HG03108 (cell line): ENCODE measurements at regions not wholly inside any gene's neighbourhood (a gene's known extent, or its start where the extent isn't known, plus 50 kb on each side); places are given as distances from the start of the nearest gene placed in this dataset.

Source experiments
- ATAC-seq: cut with Tn5 transposase; IDR thresholded peaks from one replicate; pipeline ENCODE4 v1.9.1; 2021; ENCODE audit warnings: moderate library complexity; ENCODE audit not compliant: unreplicated experiment

DNA sequence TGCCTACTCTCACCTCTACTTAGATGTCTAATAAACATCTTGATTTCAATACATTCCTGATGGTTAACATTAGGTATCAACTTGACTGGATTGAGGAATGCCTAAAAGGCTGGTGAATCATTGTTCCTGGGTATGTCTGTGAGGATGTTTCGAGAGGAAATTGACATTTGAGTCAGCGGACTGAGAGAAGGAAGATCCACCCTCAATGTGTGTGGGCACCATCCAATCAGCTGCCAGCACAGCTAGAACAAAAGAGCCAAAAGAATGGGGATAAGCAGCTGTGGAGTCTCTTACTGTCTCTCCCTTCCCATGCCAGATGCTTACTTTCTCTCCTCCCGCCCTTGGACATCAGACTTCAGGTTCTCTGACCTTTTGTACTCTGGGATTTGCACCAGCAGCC, 128.6 kb upstream of the HS3ST5 start:
- ATAC-seq: no peak

DNA sequence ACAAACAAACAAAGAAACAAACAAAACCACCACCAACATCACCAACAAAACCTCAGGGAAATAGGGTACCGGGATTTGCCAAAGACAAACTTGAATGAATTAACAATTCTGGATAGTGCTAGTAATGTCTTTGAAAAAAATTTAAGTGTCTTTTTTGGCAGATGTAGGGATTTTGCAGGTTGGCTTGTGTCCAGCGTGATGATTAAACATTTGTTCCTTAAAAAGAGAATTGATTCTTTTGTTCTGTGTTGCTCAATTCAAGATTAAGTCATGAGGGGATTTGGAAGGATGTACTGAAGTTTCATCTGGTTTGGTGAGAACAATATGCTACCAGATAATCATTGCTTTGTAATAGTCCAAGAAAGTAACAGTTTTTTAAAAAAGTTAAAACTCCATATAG, 125.1 kb upstream of the HS3ST5 start:
- no peak for ATAC-seq

DNA sequence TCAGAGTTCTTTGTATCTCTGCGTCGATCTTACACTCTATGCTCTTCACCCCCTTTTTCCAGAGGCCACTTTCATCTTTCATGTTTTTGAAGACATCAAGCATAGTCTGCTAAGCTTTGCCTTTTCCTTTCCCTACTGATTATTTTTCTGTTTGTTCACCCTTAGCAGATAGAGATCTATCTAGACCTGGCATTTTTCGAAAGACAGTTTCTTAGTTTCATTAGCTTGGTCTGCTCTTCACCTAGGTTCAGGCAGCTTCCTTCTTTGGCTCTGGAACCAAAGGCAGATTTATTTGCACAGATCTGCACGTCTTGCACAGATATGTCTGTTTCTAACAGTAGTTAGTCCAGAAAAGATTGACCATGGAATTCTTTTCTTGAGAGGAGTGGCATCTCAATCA, 122.7 kb upstream of the HS3ST5 start:
- ATAC-seq: no peak

DNA sequence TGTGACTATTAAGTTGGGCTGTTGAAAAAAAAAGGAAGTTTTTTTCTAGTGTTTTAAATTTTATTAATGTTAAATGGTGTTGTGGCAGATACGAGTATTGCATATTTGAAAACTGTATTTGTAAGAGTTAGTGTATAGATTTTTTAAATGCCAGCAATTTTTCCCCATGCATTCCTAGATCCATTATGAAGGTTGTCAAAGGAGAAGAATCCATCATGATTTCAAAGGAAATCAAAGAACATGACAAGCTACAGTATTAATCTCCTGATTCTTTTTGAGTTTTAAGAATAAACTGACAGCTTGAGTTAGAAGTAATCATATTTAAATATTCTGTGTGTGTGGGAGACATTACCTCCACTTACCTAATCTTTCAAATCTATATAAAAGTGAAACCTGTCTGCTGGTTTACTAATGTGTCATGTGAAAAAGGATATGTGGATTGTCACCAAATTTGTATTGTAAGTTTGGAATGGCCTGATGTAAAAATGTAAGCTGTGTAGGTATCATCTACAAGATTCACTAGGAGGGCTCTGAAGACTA, 111.0 kb upstream of the HS3ST5 start:
- ATAC-seq: no peak

DNA sequence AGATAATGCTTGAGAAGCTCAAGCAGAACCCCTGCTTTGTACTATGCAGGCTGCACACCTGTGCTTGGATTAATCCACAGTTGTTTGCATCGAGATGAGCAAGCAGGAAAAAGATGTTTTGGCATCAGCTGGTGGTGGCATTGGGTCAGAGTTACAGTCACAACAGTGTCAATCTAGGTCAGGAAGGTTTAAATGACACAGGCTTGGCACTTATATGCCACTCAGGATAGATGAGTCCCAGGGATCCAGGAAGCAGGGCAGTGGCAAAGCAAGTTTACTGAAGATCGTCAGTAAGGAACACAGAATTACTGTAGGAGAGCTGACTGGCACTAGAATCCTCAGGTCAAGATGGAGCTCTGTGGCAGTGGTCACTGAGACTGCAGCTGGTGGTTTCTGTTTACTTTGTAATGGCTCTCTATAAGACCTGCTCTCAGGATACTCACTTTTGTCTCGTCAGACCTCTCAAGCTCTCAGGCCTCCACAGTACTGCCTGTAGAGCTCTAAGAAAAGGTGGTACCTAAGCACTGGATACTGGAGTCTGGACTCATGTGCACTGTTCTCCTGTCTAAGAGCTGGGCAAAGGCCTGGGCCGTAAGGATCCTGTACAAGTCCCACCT, 110.1 kb upstream of the HS3ST5 start:
- ATAC-seq: no peak

DNA sequence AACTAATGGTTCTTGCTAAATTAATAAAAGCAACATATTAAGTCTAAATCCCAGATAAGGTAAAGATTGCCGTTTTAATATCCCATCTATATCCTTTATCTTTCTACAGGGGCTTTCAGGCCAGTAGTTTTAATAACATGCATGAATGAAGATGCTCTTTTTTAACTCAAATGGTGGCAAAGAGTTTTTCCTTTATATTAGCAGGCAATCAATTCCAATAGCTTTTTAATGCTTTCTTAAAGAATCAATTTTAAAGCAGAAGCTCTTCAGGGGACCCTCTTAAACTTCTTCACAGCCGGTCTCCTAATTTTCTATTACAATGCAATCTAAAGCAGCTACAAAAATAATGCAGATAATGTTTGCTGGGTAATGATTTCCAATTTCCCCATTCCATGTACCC, 107.8 kb upstream of the HS3ST5 start:
- no peak for ATAC-seq

DNA sequence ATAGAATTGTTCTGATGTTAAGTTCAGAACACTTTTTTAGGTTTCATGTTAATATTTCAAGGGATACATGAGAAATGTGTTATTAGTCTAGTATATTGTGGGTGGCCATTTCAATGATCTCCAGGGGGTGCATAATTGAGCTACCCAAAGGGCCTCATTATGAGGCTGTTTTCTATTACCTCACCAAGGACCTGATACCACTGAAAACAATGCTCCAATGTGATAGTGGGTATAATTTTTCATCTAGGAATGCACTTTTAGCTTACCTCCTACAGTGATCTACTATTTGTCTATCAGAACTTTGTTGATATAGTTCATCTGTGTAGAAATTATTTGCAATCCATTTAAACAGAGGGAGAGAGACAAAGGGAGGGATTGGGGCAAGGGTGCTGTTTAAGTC, 106.8 kb upstream of the HS3ST5 start:
- no peak for ATAC-seq

DNA sequence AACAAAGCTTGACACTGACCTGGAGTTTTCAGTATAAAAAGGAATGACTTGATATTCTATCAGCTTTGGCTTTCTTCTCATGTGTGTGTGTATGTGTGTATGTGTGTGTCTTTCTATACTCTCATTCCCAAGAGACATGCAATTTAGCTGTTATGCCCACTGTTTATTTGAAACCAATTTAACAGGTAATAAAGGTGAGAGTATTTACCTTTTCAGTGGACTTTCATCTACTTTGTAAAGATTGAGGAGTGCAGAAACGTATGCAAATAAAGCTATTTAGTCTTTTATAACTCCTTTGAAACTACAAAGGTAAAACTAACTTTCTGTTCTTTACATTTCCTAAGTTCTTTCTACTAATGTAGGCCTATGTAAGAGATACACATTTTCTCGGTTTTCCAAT, 103.5 kb upstream of the HS3ST5 start:
- no peak for ATAC-seq

DNA sequence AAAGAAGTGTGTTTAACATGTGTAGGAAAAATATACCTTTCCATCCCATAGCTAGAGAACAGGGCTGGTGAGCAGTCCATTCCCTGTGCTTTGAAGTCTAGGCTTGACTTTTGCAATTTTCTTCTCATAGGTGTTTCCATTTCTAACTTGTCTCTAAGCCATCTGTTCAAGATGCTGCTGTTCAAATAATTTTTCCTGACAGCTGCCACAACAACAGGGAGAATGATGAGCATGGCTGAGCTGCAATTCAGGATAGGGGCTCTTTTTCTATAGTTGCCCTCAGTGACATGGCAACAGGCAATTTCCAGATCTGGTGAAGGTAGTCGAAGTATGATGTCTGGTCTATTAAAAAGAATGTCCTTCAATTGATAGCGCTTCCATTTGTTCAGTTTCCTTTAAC, 103.0 kb upstream of the HS3ST5 start:
- no peak for ATAC-seq

DNA sequence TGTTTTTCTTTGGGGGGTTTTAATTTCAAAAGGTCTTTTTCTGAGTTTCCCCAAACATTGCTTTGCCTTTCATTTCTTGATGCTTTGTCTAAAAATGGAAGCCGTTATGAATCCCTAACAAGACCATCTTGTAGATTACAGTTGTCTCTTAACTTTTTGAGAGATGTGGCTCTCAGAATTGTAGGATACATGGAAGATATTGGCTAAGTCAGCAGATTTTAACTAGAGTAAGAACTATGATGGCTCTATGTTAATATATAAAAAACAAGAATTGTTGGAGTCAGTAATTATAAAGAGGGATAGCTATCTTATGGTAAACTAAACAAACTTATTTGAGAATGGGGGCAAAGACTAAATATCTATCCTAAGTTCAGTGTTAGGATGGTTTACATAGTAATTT, 96.6 kb upstream of the HS3ST5 start:
- ATAC-seq: no peak

DNA sequence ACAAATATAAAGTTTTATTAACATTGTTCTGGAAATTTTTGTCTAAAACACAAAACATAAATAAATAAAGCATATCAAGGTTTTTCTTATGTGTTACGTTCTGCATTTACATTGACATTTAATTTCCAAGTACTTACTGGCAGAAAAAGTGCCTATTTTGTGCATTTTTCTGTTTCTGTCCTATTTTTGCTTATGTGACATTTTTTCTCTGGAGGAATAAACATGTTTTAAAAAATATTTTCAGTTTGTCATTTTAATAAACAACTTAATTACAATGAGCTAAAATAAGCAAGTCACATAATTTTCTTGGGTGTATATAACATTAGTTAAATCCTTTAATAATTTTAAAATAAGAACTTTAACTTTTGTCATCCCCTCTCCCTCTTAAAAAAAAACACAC, 94.4 kb upstream of the HS3ST5 start:
- no peak for ATAC-seq

DNA sequence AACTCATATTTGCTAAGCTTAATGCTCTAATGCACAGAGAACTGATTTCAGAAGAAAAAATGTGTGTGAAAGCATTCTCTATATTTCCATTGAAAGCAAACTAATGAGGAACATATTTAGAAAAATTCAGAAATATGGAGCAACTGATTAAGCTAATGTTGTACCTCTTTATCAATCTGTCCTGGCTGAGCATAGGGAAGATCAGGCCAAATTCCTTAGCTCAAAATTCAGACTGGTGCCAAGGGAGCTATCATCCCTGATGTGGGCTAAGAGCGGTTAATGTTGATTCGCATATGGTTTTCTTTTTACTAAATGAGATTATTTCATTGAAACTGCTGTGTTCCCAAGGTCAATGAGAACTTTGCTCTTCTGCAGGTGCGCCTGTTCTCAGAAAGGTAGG, 93.9 kb upstream of the HS3ST5 start:
- no peak for ATAC-seq

DNA sequence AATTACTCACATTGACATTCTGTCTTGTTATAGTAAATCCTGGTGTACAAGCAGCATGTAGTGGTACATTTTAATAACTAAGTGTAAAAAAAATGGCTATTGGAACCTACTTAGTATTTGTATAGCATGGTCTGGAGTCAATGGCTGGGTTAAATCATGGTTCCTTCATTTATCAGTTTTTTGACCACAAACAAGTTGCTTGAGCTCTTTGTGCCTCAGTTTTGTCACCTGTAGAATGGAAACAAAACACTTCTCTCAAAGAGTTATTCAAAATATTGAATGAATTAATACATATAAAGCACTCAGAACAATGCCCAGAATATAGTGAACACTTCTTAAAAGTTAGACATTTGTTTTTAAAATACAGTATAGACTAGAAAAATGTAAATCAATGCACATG, 93.2 kb upstream of the HS3ST5 start:
- no peak for ATAC-seq

DNA sequence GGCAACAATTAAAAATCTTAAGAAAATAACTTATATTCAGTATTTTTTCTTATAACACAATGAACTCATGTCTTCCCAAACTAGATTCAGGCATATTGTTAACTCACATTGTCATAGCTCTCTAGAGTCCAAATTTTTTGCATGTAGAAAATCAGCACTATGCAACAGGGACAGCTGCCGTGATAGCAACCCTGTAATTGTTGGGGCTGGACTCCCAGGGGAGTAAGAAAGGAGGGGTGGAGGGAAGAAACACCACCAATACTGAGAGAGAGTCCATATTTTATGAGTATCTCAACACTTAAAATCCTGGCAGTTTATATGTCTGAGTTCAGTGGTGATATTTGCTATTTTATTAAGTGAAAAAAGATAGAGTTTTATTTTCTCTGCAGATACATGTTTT, 89.6 kb upstream of the HS3ST5 start:
- no peak for ATAC-seq

DNA sequence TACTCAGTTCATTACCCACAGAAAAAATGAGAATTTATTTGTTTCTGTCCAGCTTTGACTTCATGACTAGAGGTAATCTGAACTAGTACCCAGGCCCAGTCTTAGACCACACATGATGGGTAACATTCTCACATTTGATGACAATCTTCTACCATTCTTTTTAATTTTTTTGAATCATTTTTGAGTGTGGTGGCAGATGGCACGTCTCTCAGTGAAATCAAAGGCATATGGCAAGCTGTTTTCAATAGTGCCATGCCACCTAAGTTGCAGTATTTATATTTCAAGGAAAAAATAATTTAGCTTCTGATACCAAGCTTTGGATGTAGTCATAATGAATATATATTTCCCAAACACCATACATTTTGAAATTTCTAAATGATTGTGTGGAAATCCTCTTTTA, 88.8 kb upstream of the HS3ST5 start:
- no peak for ATAC-seq

DNA sequence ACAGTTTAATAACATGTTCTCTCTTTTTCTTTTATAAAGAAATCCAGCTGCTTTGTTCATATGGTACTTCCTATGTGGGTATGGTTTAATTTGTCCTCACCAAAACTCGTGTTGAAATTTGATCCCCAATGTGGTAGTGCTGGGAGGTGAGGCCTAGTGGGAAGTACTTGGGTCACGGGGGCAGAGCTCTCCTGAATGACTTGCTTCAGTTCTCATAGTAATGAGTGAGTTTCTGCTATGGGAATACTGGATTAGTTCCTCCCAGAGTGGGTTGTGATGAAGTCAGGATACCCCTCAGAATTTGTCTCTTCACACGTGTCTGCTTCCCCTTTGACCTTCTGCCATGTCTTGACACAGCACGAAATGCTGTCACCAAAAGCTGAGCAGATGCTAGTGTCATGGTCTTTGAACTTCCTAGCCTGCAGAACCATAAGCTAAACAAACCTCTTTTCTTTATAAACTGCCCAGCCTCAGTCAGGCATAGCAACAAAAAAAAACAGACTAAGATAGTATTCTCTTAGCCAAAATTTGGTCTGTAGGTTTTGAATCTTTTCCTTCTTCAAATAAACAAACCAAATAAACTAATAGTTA, 87.8 kb upstream of the HS3ST5 start:
- ATAC-seq: no peak

DNA sequence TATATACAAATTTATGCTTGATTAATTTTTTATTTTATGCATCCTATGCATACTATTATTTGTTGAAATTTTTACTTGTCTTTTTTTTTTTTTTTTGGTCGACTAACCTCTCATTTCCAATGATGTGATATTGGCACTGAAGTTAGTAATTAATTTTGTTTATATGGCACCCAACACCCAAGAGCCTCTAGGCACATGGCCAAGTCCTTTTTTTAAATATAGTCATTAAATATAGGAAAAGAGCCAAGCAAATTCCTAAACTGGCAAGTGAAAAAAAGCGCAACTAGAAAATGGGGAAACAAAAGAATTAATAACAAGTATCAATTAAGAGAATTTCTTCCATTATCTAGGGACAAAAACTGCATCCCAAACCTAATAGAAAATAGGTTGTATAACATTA, 85.5 kb upstream of the HS3ST5 start:
- ATAC-seq: no peak

DNA sequence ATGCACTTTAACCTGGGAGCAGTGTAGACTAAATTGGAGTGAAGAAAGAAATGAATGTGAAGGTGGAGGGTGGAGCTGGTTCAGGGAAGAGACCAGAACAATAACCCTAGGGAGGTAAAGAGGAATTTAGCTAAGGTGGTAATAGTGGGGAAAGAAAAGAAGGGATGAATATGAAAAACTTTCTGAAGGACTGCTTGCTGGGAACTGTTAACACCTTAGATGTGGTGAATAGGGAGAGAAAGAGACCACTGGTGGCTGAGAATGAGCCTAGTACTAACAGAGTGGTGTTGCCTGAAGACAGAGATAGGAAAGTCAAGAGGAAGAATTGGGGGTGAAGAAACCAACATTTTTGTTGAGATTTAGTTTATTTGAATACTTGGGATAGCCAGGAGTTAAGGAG, 78.4 kb upstream of the HS3ST5 start:
- ATAC-seq: no peak

DNA sequence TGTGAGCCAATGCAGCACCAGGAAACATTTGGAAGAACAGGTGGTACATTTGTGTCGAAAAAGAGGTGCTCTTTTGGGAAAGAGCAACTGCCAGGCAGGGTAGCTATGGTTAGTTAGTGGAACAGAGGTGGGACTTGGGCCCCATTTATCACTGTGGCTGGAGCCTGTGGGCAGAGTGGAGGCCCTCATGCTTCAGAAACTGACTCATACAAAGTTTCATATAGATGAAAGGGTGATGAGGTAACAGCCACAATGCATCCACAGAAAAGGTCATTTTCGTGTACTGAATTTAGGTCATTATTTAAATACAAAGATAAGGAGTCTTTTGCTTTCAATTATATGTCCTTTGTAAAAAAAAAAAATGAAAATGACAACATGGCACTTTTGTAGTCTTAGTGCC, 76.4 kb upstream of the HS3ST5 start:
- ATAC-seq: peak; percentile 95

DNA sequence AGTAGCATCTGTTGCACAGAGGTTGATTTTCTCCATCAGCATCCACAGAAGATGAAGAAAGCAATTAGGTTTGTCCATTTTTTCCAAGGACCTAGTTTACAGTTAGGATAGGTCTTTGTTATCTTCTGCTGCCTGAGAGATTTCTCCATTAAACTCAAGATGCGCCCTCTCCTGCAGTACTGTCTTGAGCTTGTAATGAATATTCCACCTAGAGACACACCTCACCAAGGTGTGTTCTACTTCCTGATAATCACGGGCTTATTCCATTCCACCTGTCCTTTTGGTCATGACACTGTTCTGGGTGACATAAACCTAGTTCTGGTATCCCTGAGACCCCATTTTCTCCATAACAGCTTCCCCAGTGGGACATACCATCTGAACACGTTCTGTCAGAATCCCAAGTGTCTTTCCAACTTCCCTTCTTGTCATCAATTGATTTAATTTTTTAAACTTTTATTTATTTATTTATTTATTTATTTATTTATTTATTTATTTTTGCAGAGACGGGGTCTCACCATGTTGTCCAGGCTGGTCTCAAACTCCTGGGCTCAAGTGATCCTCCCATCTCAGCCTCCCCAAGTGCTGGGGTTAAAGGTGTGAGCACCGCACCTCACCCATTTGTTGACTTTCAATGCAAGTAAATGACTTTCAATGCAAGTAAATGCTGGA, 75.6 kb upstream of the HS3ST5 start:
- no peak for ATAC-seq

DNA sequence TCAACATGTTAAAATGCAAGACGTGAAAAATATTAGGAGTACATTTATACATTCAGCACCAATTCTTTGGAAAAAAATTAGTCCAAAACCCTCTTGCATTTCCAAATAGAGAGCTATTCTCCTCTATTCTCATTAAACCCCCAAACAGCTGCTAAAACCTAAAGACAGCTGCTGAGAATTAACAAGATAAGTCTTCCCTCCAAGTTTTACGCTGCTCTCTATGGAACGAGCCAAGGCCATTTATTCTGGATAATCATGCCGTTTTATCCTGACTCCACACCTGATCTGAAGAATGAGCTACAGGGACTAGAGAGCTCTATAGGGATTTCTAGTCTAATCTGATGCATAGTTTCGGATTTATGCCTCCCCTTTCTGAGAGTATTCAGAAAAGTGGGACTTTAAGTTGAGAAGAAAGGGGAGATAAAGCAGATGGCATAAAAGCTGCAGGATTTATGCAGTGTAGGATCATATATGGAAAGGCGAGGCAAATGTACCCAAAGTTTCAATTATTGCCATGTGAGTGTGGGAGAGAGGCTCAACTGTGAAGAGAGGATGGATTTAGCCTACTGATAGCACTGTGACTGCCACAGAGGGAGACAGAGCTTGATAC, 64.7 kb upstream of the HS3ST5 start:
- no peak for ATAC-seq

DNA sequence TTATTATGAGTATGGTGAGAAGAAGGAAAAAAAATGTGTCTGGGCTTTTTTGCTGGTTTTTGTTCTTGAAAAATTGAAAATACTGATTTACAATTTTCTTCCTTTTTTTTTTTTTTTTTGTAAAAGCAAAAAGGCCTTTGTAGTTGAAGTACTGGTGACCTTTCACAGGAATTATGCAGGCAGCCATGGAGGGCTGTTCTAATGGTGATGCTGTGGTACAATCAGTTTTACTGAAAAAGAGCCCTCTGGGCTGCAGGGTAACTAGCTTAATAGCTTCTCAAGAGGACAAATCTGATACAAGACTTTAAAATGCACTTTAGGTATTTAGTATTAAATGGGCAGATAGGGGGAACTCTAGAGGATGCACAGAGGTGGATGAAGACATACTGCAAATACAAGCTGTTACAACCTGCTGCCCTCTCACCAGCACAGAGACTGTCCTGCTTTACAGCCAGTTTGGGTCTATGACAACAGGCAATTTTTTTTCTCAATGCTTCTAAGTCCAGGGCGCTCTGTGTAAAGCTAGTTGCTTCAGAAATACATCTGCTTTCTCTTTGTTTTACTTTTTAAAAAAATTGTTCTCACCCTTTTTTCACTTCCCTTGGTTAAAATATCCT, 61.6 kb upstream of the HS3ST5 start:
- no peak for ATAC-seq
